DOHH2 (cell line): ENCODE measurements at regions not wholly inside any gene's neighbourhood (a gene's known extent, or its start where the extent isn't known, plus 50 kb on each side); places are given as distances from the start of the nearest gene placed in this dataset.
"Not testable (repeated sequence)": the region's sequence is repeated elsewhere in the genome, so short reads cannot be mapped to it uniquely, and the experiment has no call there.

ENCODE experiments used
- EZH2phosphoT487 ChIP-seq: fragments of 200-600 bp; sonication (generic); IDR thresholded peaks from 2 replicates; pipeline ENCODE4 v1.6.1; 2017; ENCODE audit warnings: borderline replicate concordance, mild to moderate bottlenecking, antibody characterized with exemption, low read length, moderate library complexity, mixed read lengths
- TF ChIP-seq, protein P1 (sequence below): fragments of 200-600 bp; sonication (generic); IDR thresholded peaks from one replicate; pipeline ENCODE4 v1.5.1; 2014; ENCODE audit warnings: antibody characterized with exemption, mild to moderate bottlenecking, low read depth, low read length; ENCODE audit not compliant: poor library complexity, severe bottlenecking

DNA sequence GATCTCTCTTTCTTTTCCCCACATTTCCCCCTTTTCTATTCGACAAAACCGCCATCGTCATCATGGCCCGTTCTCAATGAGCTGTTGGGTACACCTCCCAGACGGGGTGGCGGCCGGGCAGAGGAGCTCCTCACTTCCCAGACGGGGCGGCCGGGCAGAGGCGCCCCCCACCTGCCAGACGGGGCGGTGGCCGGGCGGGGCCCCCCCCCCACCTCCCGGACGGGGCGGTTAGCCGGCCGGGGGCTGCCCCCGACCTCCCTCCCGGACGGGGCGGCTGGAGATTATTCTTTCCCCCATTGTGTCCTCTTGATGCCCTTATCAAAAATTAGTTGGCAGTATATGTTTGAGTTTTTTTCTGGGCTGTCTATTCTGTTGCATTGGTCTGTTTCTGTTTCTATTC lies 56.9 kb upstream of the ZNF184 start:
- TF ChIP-seq, protein P1, sequence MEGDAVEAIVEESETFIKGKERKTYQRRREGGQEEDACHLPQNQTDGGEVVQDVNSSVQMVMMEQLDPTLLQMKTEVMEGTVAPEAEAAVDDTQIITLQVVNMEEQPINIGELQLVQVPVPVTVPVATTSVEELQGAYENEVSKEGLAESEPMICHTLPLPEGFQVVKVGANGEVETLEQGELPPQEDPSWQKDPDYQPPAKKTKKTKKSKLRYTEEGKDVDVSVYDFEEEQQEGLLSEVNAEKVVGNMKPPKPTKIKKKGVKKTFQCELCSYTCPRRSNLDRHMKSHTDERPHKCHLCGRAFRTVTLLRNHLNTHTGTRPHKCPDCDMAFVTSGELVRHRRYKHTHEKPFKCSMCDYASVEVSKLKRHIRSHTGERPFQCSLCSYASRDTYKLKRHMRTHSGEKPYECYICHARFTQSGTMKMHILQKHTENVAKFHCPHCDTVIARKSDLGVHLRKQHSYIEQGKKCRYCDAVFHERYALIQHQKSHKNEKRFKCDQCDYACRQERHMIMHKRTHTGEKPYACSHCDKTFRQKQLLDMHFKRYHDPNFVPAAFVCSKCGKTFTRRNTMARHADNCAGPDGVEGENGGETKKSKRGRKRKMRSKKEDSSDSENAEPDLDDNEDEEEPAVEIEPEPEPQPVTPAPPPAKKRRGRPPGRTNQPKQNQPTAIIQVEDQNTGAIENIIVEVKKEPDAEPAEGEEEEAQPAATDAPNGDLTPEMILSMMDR: not testable (repeated sequence)
- not testable (repeated sequence) for TF ChIP-seq EZH2phosphoT487
